Progenitor cell of endocrine pancreas (in vitro differentiated cells): ENCODE measurements at regions not wholly inside any gene's neighbourhood (a gene's known extent, or its start where the extent isn't known, plus 50 kb on each side); places are given as distances from the start of the nearest gene placed in this dataset.

Source experiments
- DNase-seq: peaks from one replicate; pipeline ENCODE4 v3.0.0; 2021; ENCODE audit warnings: low spot score; ENCODE audit not compliant: unreplicated experiment
- H3K27ac Mint-ChIP-seq: 2 replicates; pipeline ENCODE4 v1.8.0; 2021; ENCODE audit warnings: mild to moderate bottlenecking, moderate library complexity, mixed read lengths
- H3K27me3 Mint-ChIP-seq: 2 replicates; pipeline ENCODE4 v1.8.0; 2021; ENCODE audit warnings: mixed read lengths
- H3K36me3 Mint-ChIP-seq: 2 replicates; pipeline ENCODE4 v1.8.0; 2022; ENCODE audit warnings: mixed read lengths; ENCODE audit not compliant: insufficient read depth
- H3K4me1 Mint-ChIP-seq: 2 replicates; pipeline ENCODE4 v1.8.0; 2021; ENCODE audit warnings: low read depth, mixed read lengths
- H3K4me3 Mint-ChIP-seq: 2 replicates; pipeline ENCODE4 v1.8.0; 2021; ENCODE audit warnings: low read depth, mild to moderate bottlenecking, moderate library complexity, mixed read lengths
- H3K9me3 Mint-ChIP-seq: 2 replicates; pipeline ENCODE4 v1.8.0; 2021; ENCODE audit warnings: low read depth, mixed read lengths
- CTCF ChIP-seq: fragments of 200-600 bp; sonication (generic); IDR thresholded peaks from one replicate; pipeline ENCODE4 v1.5.0; 2021; ENCODE audit warnings: antibody characterized with exemption, mild to moderate bottlenecking; ENCODE audit not compliant: unreplicated experiment

- DNase-seq = no peak
- Mint-ChIP-seq H3K4me3 (no peak overlapping the region), H3K27me3 (peaks cover 2% of the 10 kb centered on the region), H3K27ac (no peak overlapping the region), H3K36me3 (peaks cover 2% of the 10 kb centered on the region), H3K4me1 (no peaks in the 10 kb centered on the region), H3K9me3 (peaks cover 13% of the 10 kb centered on the region)
- no peak for TF ChIP-seq CTCF
These were observed 194.6 kb downstream of the EPM2A start for GRCh38 chr6:145540741-145541140.

- Mint-ChIP-seq H3K36me3 (peaks cover 2% of the 10 kb centered on the region), H3K27me3 (peaks cover 3% of the 10 kb centered on the region), H3K4me3 (no peak overlapping the region), H3K27ac (no peak overlapping the region), H3K4me1 (peaks cover 5% of the 10 kb centered on the region), H3K9me3 (peaks cover 6% of the 10 kb centered on the region)
- no peak for DNase-seq
- TF ChIP-seq CTCF = no peak
These were observed 191.3 kb downstream of the EPM2A start for GRCh38 chr6:145544041-145544440.

DNA sequence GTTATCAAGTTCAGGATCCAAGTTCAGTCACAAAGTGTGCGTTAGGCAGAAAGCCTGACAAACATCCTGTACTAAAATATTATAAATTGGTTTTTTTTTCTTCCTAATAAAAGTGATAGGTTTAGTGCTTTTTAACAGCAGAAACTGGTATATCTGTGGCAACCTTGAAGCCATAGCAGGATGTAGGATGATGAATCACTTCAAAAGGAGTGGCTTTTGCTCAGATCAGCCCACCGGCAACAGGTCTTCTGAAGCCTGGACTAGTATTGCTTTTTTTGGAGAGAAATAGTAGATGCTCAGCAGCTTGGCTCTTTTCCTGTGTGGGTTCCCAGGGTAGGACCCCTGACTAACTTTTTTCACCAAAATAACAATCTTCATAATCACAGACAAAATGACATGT lies 190.8 kb downstream of the EPM2A start:
- H3K9me3 Mint-ChIP-seq = peaks cover 6% of the 10 kb centered on the region
- DNase-seq = no peak
- H3K36me3 Mint-ChIP-seq = peaks cover 2% of the 10 kb centered on the region
- H3K4me3 Mint-ChIP-seq = no peak overlapping the region
- peaks cover 5% of the 10 kb centered on the region for H3K4me1 Mint-ChIP-seq
- H3K27me3 Mint-ChIP-seq = peaks cover 3% of the 10 kb centered on the region
- H3K27ac Mint-ChIP-seq = no peak overlapping the region
- no peak for TF ChIP-seq CTCF

GRCh38 chr6:145546265-145546664 lies 189.1 kb downstream of the EPM2A start:
- Mint-ChIP-seq H3K36me3 (peaks cover 2% of the 10 kb centered on the region), H3K4me3 (no peak overlapping the region), H3K9me3 (peaks cover 6% of the 10 kb centered on the region), H3K4me1 (peaks cover 5% of the 10 kb centered on the region), H3K27ac (no peak overlapping the region), H3K27me3 (peaks cover 3% of the 10 kb centered on the region)
- no peak for DNase-seq
- TF ChIP-seq CTCF = no peak

- H3K9me3 Mint-ChIP-seq = peaks cover 6% of the 10 kb centered on the region
- no peak overlapping the region for H3K4me3 Mint-ChIP-seq
- peaks cover 3% of the 10 kb centered on the region for H3K27me3 Mint-ChIP-seq
- H3K4me1 Mint-ChIP-seq = peaks cover 5% of the 10 kb centered on the region
- peaks cover 2% of the 10 kb centered on the region for H3K36me3 Mint-ChIP-seq
- no peak overlapping the region for H3K27ac Mint-ChIP-seq
- no peak for DNase-seq
- TF ChIP-seq CTCF = no peak
These were observed 187.6 kb downstream of the EPM2A start for GRCh38 chr6:145547594-145548335.
